ENCODE measurements at regions not wholly inside any gene's neighbourhood (a gene's known extent, or its start where the extent isn't known, plus 50 kb on each side); places are given as distances from the start of the nearest gene placed in this dataset.

DNA sequence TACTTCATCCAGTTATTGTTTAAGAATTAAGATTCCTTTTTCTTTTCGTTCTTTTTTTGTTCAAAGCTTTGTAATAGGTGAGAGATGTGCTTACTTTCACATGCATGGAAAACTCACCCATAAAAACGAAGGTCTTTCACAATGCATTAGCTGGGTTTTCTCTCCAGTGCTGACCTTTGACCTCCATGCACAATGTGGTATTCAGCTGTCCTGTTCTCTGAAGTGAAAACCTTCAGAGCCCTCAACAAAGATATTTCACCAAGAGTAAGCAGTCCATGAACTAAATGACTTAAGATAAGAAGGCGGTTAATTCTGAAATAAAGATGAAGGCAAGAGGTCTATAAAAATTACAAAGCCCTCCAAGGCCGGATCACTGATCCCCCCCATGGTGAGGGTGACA lies 77.1 kb upstream of the IPO9 start:
- H3K4me1 ChIP-seq (ENCODE audit: control insufficient read depth in 2 of 2, insufficient read depth in 2 of 2, low read length in 2 of 2) = peaks cover 1 to 5% of the 10 kb centered on the region in 2 donors
- H4K20me1 ChIP-seq (ENCODE audit: control insufficient read depth, insufficient read depth, low read length, poor library complexity, severe bottlenecking) = no peaks in the 10 kb centered on the region
- H3K4me2 ChIP-seq (replicated peaks; ENCODE audit: low read depth, low read length, poor library complexity, severe bottlenecking) = no peak overlapping the region
- ChIA-PET CTCF (interaction anchor here (1.4 kb wide), 1 partner anchor 12 kb away, joined by 3 read pairs; no protein-coding TSS in a partner anchor), POLR2A (no interaction called here)
- H3K36me3 ChIP-seq (replicated peaks in 1 of 2; ENCODE audit: control extremely low read depth in 1 of 2, control insufficient read depth in 1 of 2, extremely low read depth in 1 of 2, insufficient read depth in 2 of 2, low read length in 1 of 2) = no peaks in the 10 kb centered on the region
- no peak overlapping the region for H3K27ac ChIP-seq (ENCODE audit: low read length in 2 of 2)
- ATAC-seq (ENCODE audit: low read depth) (no peak), DNase-seq (no peak)
- H3K79me2 ChIP-seq (ENCODE audit: control insufficient read depth, insufficient read depth, low read length) = no peaks in the 10 kb centered on the region
- no peak overlapping the region for H3K9ac ChIP-seq (ENCODE audit: low read length)
- no peak for TF ChIP-seq EZH2 (IDR thresholded peaks at IDR 0.05; ENCODE audit: borderline replicate concordance, insufficient read depth, low read depth, low read length, poor library complexity, severe bottlenecking)
- TF ChIP-seq, protein P1, sequence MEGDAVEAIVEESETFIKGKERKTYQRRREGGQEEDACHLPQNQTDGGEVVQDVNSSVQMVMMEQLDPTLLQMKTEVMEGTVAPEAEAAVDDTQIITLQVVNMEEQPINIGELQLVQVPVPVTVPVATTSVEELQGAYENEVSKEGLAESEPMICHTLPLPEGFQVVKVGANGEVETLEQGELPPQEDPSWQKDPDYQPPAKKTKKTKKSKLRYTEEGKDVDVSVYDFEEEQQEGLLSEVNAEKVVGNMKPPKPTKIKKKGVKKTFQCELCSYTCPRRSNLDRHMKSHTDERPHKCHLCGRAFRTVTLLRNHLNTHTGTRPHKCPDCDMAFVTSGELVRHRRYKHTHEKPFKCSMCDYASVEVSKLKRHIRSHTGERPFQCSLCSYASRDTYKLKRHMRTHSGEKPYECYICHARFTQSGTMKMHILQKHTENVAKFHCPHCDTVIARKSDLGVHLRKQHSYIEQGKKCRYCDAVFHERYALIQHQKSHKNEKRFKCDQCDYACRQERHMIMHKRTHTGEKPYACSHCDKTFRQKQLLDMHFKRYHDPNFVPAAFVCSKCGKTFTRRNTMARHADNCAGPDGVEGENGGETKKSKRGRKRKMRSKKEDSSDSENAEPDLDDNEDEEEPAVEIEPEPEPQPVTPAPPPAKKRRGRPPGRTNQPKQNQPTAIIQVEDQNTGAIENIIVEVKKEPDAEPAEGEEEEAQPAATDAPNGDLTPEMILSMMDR (IDR thresholded peaks at IDR 0.05) = no peak
- no peaks in the 10 kb centered on the region for H3K27me3 ChIP-seq (replicated peaks in 1 of 4; ENCODE audit: control extremely low read depth in 1 of 4, control insufficient read depth in 3 of 4, insufficient read depth in 4 of 4, low read length in 3 of 4)
- intact Hi-C loops (cut with micrococcal nuclease) = no loop called here
- Mint-ChIP-seq H3K4me1 (peaks cover 6% of the 10 kb centered on the region), H3K27ac (no peak overlapping the region), H3K4me3 (no peak overlapping the region), H3K9me3 (ENCODE audit: insufficient read depth) (no peaks in the 10 kb centered on the region), H3K27me3 (peaks cover 8% of the 10 kb centered on the region)
- no peaks in the 10 kb centered on the region for H3K9me3 ChIP-seq (ENCODE audit: control extremely low read depth in 1 of 3, control insufficient read depth in 2 of 3, insufficient read depth in 1 of 3, low read length in 2 of 3)
- no peak overlapping the region for H3K4me3 ChIP-seq (ENCODE audit: control extremely low read depth in 1 of 5, extremely low read depth in 1 of 5, insufficient read depth in 1 of 5, low read depth in 2 of 5, low read length in 4 of 5)
- 100% methylated on average over 1 of the region's 4 CpGs for WGBS (ENCODE audit: insufficient coverage)
- H2AFZ ChIP-seq (ENCODE audit: insufficient read depth, low read depth, low read length, poor library complexity, severe bottlenecking) = no peak overlapping the region

DNA sequence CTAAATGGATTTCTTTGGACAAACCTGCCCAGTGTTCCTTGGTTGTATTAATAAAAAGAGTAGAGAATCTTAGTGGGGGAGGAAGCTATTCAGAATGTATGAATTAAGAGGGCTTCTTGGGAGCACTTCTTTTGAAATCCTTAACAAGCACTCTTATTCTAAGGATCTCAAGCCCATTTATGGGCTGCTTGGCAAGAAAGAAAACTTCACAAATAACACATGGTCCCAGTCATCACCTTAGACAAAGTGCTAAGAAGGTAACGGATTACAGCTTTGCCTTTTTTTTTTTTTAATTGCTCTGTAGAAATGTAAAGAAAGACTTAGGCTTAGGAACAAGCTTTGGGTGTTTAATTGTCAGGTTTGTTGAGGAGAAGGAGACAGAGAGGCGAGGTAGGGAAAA lies 76.6 kb upstream of the IPO9 start:
- no peaks in the 10 kb centered on the region for H4K20me1 ChIP-seq (ENCODE audit: control insufficient read depth, insufficient read depth, low read length, poor library complexity, severe bottlenecking)
- H3K9ac ChIP-seq (ENCODE audit: low read length) = no peak overlapping the region
- no peaks in the 10 kb centered on the region for H3K79me2 ChIP-seq (ENCODE audit: control insufficient read depth, insufficient read depth, low read length)
- H3K4me3 ChIP-seq (ENCODE audit: control extremely low read depth in 1 of 5, extremely low read depth in 1 of 5, insufficient read depth in 1 of 5, low read depth in 2 of 5, low read length in 4 of 5) = no peak overlapping the region
- DNase-seq (no peak), ATAC-seq (ENCODE audit: low read depth) (no peak)
- ChIA-PET CTCF (interaction anchor here (1.4 kb wide), 1 partner anchor 13 kb away, joined by 3 read pairs; no protein-coding TSS in a partner anchor), POLR2A (no interaction called here)
- H3K36me3 ChIP-seq (replicated peaks in 1 of 2; ENCODE audit: control extremely low read depth in 1 of 2, control insufficient read depth in 1 of 2, extremely low read depth in 1 of 2, insufficient read depth in 2 of 2, low read length in 1 of 2) = no peaks in the 10 kb centered on the region
- WGBS (ENCODE audit: insufficient coverage) = 100% methylated on average over 1 of the region's 2 CpGs
- intact Hi-C loops (cut with micrococcal nuclease) = no loop called here
- no peaks in the 10 kb centered on the region for H3K27me3 ChIP-seq (replicated peaks in 1 of 4; ENCODE audit: control extremely low read depth in 1 of 4, control insufficient read depth in 3 of 4, insufficient read depth in 4 of 4, low read length in 3 of 4)
- H3K4me1 Mint-ChIP-seq = peaks cover 11% of the 10 kb centered on the region
- H3K27me3 Mint-ChIP-seq = peaks cover 8% of the 10 kb centered on the region
- H3K4me3 Mint-ChIP-seq = no peak overlapping the region
- TF ChIP-seq, protein P1 (IDR thresholded peaks at IDR 0.05) = no peak
- TF ChIP-seq EZH2 (IDR thresholded peaks at IDR 0.05; ENCODE audit: borderline replicate concordance, insufficient read depth, low read depth, low read length, poor library complexity, severe bottlenecking) = no peak
- H3K4me1 ChIP-seq (ENCODE audit: control insufficient read depth in 2 of 2, insufficient read depth in 2 of 2, low read length in 2 of 2) = peaks cover 5 to 9% of the 10 kb centered on the region in 2 donors
- H3K27ac ChIP-seq (ENCODE audit: low read length in 2 of 2) = no peak overlapping the region
- no peak overlapping the region for H3K27ac Mint-ChIP-seq
- H2AFZ ChIP-seq (ENCODE audit: insufficient read depth, low read depth, low read length, poor library complexity, severe bottlenecking) = no peak overlapping the region
- no peaks in the 10 kb centered on the region for H3K9me3 Mint-ChIP-seq (ENCODE audit: insufficient read depth)
- no peaks in the 10 kb centered on the region for H3K9me3 ChIP-seq (ENCODE audit: control extremely low read depth in 1 of 3, control insufficient read depth in 2 of 3, insufficient read depth in 1 of 3, low read length in 2 of 3)
- no peak overlapping the region for H3K4me2 ChIP-seq (replicated peaks; ENCODE audit: low read depth, low read length, poor library complexity, severe bottlenecking)

Data from B cell (primary cell).